ENCODE measurements at regions not wholly inside any gene's neighbourhood (a gene's known extent, or its start where the extent isn't known, plus 50 kb on each side); places are given as distances from the start of the nearest gene placed in this dataset.

DNA sequence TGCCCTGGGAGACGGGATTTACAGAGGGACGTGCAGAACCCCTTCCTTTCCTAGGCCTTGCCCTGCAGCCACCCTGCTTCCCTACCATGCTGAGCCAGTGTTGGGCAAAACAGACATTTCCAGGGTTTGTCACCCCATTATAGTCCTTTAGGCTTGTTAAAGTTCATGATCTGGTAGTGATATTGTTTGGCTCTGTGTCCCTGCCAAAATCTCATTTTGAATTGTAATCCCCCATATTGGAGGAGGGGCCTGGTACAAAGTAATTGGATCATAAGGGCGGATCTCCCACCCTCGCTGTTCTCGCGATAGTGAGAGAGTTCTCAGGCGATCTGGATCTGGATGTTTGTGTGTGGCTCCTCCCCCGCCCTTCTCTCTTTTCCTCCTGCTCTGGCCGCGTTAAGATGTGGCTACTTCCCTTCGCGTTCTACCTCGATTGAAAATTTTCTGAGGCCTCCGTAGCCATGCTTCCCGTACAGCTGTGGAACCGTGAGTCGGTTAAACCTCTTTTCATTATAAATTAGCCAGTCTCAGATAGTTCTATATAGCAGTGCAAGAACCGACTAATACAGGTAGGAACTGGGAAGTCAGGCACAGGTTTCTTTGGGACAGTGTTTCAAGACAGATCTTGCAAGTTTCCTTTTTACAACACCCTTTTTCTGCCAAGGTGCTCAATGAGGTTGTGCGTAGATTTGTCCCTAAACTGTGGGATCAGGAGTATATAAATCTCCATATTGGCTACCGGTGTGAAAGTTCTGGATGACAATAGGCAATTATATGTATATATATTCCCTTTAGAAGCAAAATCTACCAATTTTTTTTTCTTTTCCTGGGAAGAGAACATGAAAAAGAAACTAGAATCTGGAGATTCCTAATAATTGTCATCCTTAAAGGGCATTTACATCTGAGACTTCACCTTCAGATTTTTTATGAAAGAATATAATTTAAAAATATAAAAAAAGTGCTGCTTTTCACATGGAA is 152.1 kb downstream of the SAMD5 start:
- TF ChIP-seq, protein P1, sequence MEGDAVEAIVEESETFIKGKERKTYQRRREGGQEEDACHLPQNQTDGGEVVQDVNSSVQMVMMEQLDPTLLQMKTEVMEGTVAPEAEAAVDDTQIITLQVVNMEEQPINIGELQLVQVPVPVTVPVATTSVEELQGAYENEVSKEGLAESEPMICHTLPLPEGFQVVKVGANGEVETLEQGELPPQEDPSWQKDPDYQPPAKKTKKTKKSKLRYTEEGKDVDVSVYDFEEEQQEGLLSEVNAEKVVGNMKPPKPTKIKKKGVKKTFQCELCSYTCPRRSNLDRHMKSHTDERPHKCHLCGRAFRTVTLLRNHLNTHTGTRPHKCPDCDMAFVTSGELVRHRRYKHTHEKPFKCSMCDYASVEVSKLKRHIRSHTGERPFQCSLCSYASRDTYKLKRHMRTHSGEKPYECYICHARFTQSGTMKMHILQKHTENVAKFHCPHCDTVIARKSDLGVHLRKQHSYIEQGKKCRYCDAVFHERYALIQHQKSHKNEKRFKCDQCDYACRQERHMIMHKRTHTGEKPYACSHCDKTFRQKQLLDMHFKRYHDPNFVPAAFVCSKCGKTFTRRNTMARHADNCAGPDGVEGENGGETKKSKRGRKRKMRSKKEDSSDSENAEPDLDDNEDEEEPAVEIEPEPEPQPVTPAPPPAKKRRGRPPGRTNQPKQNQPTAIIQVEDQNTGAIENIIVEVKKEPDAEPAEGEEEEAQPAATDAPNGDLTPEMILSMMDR (IDR thresholded peaks at IDR 0.05; ENCODE audit: low read length) = no peak
- no peak for TF ChIP-seq EZH2 (IDR thresholded peaks at IDR 0.05; ENCODE audit: borderline replicate concordance, low read length)
- no peaks in the 10 kb centered on the region for H3K27me3 ChIP-seq (ENCODE audit: insufficient read depth, low read length)
- no peaks in the 10 kb centered on the region for H3K36me3 ChIP-seq (ENCODE audit: insufficient read depth, low read length)
- no peaks in the 10 kb centered on the region for H3K79me2 ChIP-seq (ENCODE audit: insufficient read depth, low read length)
- H3K27ac ChIP-seq (ENCODE audit: low read depth, low read length, poor library complexity, severe bottlenecking) = no peak overlapping the region
- no peak overlapping the region for H3K9ac ChIP-seq (ENCODE audit: low read length)
- H3K4me2 ChIP-seq (ENCODE audit: low read length) = no peak overlapping the region
- no peak overlapping the region for H3K4me3 ChIP-seq (ENCODE audit: low read depth, low read length, poor library complexity, severe bottlenecking)
- no peaks in the 10 kb centered on the region for H3K9me3 ChIP-seq (ENCODE audit: low read length)
- no peaks in the 10 kb centered on the region for H4K20me1 ChIP-seq (ENCODE audit: insufficient read depth, low read length)
- no peaks in the 10 kb centered on the region for H3K9me2 ChIP-seq (ENCODE audit: low read depth, low read length)
- no peaks in the 10 kb centered on the region for H3K4me1 ChIP-seq (ENCODE audit: insufficient read depth, low read length, severe bottlenecking)
- no peaks in the 10 kb centered on the region for H3F3A ChIP-seq (ENCODE audit: insufficient read depth, low read length)
- H2AFZ ChIP-seq (ENCODE audit: low read length) = no peak overlapping the region

DNA sequence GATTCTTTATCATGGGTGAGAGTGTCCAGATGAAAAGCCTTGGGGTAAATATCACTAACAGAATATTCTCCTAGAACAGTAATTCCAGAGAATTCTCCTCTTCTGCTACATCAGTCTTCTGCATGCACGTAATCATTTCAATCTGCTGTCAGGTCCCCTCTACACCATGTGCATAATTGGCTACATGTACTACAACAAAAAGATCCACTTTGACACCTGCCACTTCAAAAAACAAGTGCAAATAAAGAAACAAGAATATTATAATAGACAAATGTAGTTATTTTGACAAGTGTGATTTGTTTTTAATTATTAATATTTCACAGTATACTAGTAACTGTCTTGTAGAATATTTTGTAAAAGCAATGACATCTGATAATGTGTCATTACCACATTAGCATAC is 154.2 kb downstream of the SAMD5 start:
- Histone ChIP-seq H4K20me1 (ENCODE audit: insufficient read depth, low read length) (no peaks in the 10 kb centered on the region), H3K9me3 (ENCODE audit: low read length) (no peaks in the 10 kb centered on the region), H2AFZ (ENCODE audit: low read length) (no peak overlapping the region), H3K9ac (ENCODE audit: low read length) (no peak overlapping the region), H3K4me2 (ENCODE audit: low read length) (no peak overlapping the region), H3K79me2 (ENCODE audit: insufficient read depth, low read length) (no peaks in the 10 kb centered on the region), H3K36me3 (ENCODE audit: insufficient read depth, low read length) (no peaks in the 10 kb centered on the region), H3K4me3 (ENCODE audit: low read depth, low read length, poor library complexity, severe bottlenecking) (no peak overlapping the region), H3F3A (ENCODE audit: insufficient read depth, low read length) (no peaks in the 10 kb centered on the region), H3K27me3 (ENCODE audit: insufficient read depth, low read length) (no peaks in the 10 kb centered on the region), H3K9me2 (ENCODE audit: low read depth, low read length) (no peaks in the 10 kb centered on the region), H3K27ac (ENCODE audit: low read depth, low read length, poor library complexity, severe bottlenecking) (no peak overlapping the region), H3K4me1 (ENCODE audit: insufficient read depth, low read length, severe bottlenecking) (no peaks in the 10 kb centered on the region)
- TF ChIP-seq, protein P1 (IDR thresholded peaks at IDR 0.05; ENCODE audit: low read length) = no peak
- TF ChIP-seq EZH2 (IDR thresholded peaks at IDR 0.05; ENCODE audit: borderline replicate concordance, low read length) = no peak

- no peak overlapping the region for H3K4me2 ChIP-seq (ENCODE audit: low read length)
- no peak overlapping the region for H3K4me3 ChIP-seq (ENCODE audit: low read depth, low read length, poor library complexity, severe bottlenecking)
- H3K36me3 ChIP-seq (ENCODE audit: insufficient read depth, low read length) = no peaks in the 10 kb centered on the region
- H3K27me3 ChIP-seq (ENCODE audit: insufficient read depth, low read length) = no peaks in the 10 kb centered on the region
- no peak overlapping the region for H2AFZ ChIP-seq (ENCODE audit: low read length)
- no peaks in the 10 kb centered on the region for H4K20me1 ChIP-seq (ENCODE audit: insufficient read depth, low read length)
- H3K79me2 ChIP-seq (ENCODE audit: insufficient read depth, low read length) = no peaks in the 10 kb centered on the region
- no peak for TF ChIP-seq EZH2 (IDR thresholded peaks at IDR 0.05; ENCODE audit: borderline replicate concordance, low read length)
- TF ChIP-seq, protein P1 (IDR thresholded peaks at IDR 0.05; ENCODE audit: low read length) = no peak
- no peaks in the 10 kb centered on the region for H3F3A ChIP-seq (ENCODE audit: insufficient read depth, low read length)
- no peaks in the 10 kb centered on the region for H3K4me1 ChIP-seq (ENCODE audit: insufficient read depth, low read length, severe bottlenecking)
- no peak overlapping the region for H3K27ac ChIP-seq (ENCODE audit: low read depth, low read length, poor library complexity, severe bottlenecking)
- no peaks in the 10 kb centered on the region for H3K9me2 ChIP-seq (ENCODE audit: low read depth, low read length)
- no peaks in the 10 kb centered on the region for H3K9me3 ChIP-seq (ENCODE audit: low read length)
- no peak overlapping the region for H3K9ac ChIP-seq (ENCODE audit: low read length)
Measured at GRCh38 chr6:147664092-147664491, 155.6 kb downstream of the SAMD5 start.

Measured in OCI-LY1 (cell line).